ENCODE measurements at regions not wholly inside any gene's neighbourhood (a gene's known extent, or its start where the extent isn't known, plus 50 kb on each side); places are given as distances from the start of the nearest gene placed in this dataset.
"Not testable (repeated sequence)": the region's sequence is repeated elsewhere in the genome, so short reads cannot be mapped to it uniquely, and the experiment has no call there.

DNA sequence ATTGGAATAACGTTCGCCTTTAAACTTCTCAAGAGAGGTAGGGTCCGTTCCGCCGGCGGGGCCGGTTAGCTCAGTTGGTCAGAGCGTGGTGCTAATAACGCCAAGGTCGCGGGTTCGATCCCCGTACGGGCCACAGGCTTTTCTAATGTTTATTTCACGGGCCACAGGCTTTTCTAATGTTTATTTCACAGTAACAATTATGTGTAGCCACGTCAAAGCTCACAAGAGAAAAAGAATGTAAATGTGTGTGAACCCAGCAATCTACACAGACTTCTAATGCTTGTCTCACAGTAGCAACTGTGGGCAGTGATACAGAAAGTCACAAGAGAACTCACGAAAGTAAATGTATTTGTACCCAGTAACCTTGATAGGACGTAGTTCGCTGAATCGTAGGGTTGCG lies 121.0 kb upstream of the ZNF322 start:
- not testable (repeated sequence) for H3K36me3 ChIP-seq (ENCODE audit: insufficient read depth, low read length); H3K4me2 ChIP-seq (ENCODE audit: low read length); H3K9ac ChIP-seq (ENCODE audit: low read length); H3F3A ChIP-seq (ENCODE audit: insufficient read depth, low read length); H3K79me2 ChIP-seq (ENCODE audit: insufficient read depth, low read length); H3K4me1 ChIP-seq (ENCODE audit: insufficient read depth, low read length, severe bottlenecking); H3K9me3 ChIP-seq (ENCODE audit: low read length); H4K20me1 ChIP-seq (ENCODE audit: insufficient read depth, low read length); H3K27ac ChIP-seq (ENCODE audit: low read depth, low read length, poor library complexity, severe bottlenecking); H3K9me2 ChIP-seq (ENCODE audit: low read depth, low read length); H3K4me3 ChIP-seq (ENCODE audit: low read depth, low read length, poor library complexity, severe bottlenecking); H3K27me3 ChIP-seq (ENCODE audit: insufficient read depth, low read length); H2AFZ ChIP-seq (ENCODE audit: low read length)

GRCh38 chr6:26795474-26796307 lies 136.1 kb upstream of the ZNF322 start:
- H3K27ac ChIP-seq (ENCODE audit: low read depth, low read length, poor library complexity, severe bottlenecking); H3K9me3 ChIP-seq (ENCODE audit: low read length); H2AFZ ChIP-seq (ENCODE audit: low read length); H3K79me2 ChIP-seq (ENCODE audit: insufficient read depth, low read length); H3K4me1 ChIP-seq (ENCODE audit: insufficient read depth, low read length, severe bottlenecking); H3K36me3 ChIP-seq (ENCODE audit: insufficient read depth, low read length); H3K4me3 ChIP-seq (ENCODE audit: low read depth, low read length, poor library complexity, severe bottlenecking); H3K27me3 ChIP-seq (ENCODE audit: insufficient read depth, low read length); H3K9me2 ChIP-seq (ENCODE audit: low read depth, low read length); H3K9ac ChIP-seq (ENCODE audit: low read length); H3K4me2 ChIP-seq (ENCODE audit: low read length); H3F3A ChIP-seq (ENCODE audit: insufficient read depth, low read length); H4K20me1 ChIP-seq (ENCODE audit: insufficient read depth, low read length): not testable (repeated sequence)

DNA sequence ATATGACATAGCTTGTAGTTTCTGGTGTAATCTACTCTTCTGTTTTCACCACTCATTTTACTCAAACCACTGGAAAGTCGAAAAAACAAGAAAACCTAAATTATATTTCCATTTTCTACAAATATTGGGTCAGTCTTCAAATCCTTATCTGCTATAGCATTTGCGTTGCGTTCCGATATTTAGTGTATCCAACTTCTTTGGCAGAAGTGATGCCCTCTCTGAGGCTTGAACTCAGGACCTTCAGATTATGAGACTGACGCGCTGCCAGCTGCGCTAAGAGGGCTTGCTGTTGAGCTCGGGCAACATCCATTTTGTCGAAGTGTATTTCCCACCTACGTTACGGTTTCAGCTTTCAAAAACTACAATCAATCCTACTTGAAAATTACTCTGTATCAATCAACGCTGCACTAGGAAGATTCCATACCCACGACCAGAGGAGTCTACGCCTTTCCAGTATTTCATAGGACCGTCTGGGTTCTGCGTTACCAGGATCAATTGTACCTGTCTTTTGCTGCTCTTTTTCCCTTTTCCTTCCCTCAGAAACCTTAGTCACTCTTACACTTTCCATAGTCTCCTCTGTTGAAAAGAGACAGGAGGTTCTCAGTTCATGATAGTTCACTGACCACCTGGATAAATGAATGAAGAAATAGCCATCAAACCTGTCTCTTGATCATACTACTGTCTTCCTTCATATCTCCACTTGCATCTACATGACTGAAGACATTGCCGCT lies 140.5 kb upstream of the ZNF322 start:
- H3K27ac ChIP-seq (ENCODE audit: low read depth, low read length, poor library complexity, severe bottlenecking); H4K20me1 ChIP-seq (ENCODE audit: insufficient read depth, low read length); H3K4me2 ChIP-seq (ENCODE audit: low read length); H2AFZ ChIP-seq (ENCODE audit: low read length); H3K4me3 ChIP-seq (ENCODE audit: low read depth, low read length, poor library complexity, severe bottlenecking); H3F3A ChIP-seq (ENCODE audit: insufficient read depth, low read length); H3K27me3 ChIP-seq (ENCODE audit: insufficient read depth, low read length); H3K9ac ChIP-seq (ENCODE audit: low read length); H3K36me3 ChIP-seq (ENCODE audit: insufficient read depth, low read length); H3K4me1 ChIP-seq (ENCODE audit: insufficient read depth, low read length, severe bottlenecking); H3K79me2 ChIP-seq (ENCODE audit: insufficient read depth, low read length); H3K9me2 ChIP-seq (ENCODE audit: low read depth, low read length); H3K9me3 ChIP-seq (ENCODE audit: low read length): not testable (repeated sequence)

DNA sequence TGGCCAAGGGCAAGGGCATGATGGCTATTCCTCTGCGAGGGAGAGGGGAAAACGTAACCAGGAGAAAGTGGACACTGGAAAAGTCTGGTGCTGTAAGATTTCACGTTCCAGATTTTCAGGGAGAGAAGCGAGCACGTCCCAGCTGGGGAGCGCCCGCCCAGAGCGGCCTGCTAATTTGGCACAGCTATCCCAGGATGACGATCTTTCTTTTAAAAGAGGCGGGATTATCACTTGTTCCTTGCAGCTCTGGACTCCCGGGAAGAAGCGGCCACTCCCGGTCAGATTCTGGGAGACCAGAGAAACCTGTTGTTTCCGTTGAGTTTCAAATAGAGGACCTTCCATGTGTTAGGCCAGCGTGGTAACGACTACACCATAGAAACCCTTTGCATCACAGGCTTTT lies 144.2 kb upstream of the ZNF322 start:
- not testable (repeated sequence) for H3K4me2 ChIP-seq (ENCODE audit: low read length); H3K36me3 ChIP-seq (ENCODE audit: insufficient read depth, low read length); H4K20me1 ChIP-seq (ENCODE audit: insufficient read depth, low read length); H3K27ac ChIP-seq (ENCODE audit: low read depth, low read length, poor library complexity, severe bottlenecking); H3K9me3 ChIP-seq (ENCODE audit: low read length); H3K4me1 ChIP-seq (ENCODE audit: insufficient read depth, low read length, severe bottlenecking); H2AFZ ChIP-seq (ENCODE audit: low read length); H3K9me2 ChIP-seq (ENCODE audit: low read depth, low read length); H3K9ac ChIP-seq (ENCODE audit: low read length); H3K79me2 ChIP-seq (ENCODE audit: insufficient read depth, low read length); H3F3A ChIP-seq (ENCODE audit: insufficient read depth, low read length); H3K27me3 ChIP-seq (ENCODE audit: insufficient read depth, low read length); H3K4me3 ChIP-seq (ENCODE audit: low read depth, low read length, poor library complexity, severe bottlenecking)

GRCh38 chr6:26811486-26812116 lies 152.1 kb upstream of the ZNF322 start:
- H3K27ac ChIP-seq (ENCODE audit: low read depth, low read length, poor library complexity, severe bottlenecking); H3K4me3 ChIP-seq (ENCODE audit: low read depth, low read length, poor library complexity, severe bottlenecking); H4K20me1 ChIP-seq (ENCODE audit: insufficient read depth, low read length): not testable (repeated sequence)

DNA sequence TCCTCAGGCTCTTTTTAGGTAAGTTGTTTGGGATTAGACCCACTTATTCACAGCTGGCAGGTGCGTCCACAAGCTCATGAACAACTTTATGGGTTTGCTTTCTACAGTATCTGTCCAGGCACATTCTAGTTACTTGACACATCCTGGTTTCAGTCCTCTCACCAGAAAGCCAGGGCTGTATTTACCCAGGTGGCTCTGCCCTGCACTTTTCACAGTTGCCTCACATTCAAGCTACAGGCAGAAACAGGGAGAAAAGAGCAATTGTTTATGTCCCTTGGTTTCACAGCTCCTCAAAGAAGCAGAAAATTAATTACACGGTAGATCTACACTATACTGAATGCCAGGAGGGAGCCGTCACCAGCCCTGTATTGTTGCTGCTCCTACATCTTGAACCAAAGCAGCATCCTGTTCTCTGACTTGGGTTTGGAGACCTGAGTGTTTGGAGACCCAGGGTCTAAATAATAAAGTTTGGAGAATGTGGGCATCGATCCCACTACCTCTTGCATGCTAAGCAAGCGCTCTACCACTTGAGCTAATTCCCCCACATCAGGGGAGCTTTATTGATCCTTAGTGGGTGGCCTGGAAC lies 159.2 kb upstream of the ZNF322 start:
- H3K79me2 ChIP-seq (ENCODE audit: insufficient read depth, low read length); H3K27me3 ChIP-seq (ENCODE audit: insufficient read depth, low read length); H3K9ac ChIP-seq (ENCODE audit: low read length); H3K36me3 ChIP-seq (ENCODE audit: insufficient read depth, low read length); H2AFZ ChIP-seq (ENCODE audit: low read length); H3K4me2 ChIP-seq (ENCODE audit: low read length); H3K27ac ChIP-seq (ENCODE audit: low read depth, low read length, poor library complexity, severe bottlenecking); H3K4me1 ChIP-seq (ENCODE audit: insufficient read depth, low read length, severe bottlenecking); H3K9me2 ChIP-seq (ENCODE audit: low read depth, low read length); H3K4me3 ChIP-seq (ENCODE audit: low read depth, low read length, poor library complexity, severe bottlenecking); H3F3A ChIP-seq (ENCODE audit: insufficient read depth, low read length); H4K20me1 ChIP-seq (ENCODE audit: insufficient read depth, low read length); H3K9me3 ChIP-seq (ENCODE audit: low read length): not testable (repeated sequence)

More at GRCh38 chr6:26811486-26812116, 152.1 kb upstream of the ZNF322 start:
- H3K9me2 ChIP-seq (ENCODE audit: low read depth, low read length); H3K4me1 ChIP-seq (ENCODE audit: insufficient read depth, low read length, severe bottlenecking); H3K79me2 ChIP-seq (ENCODE audit: insufficient read depth, low read length); H3K9ac ChIP-seq (ENCODE audit: low read length); H3K9me3 ChIP-seq (ENCODE audit: low read length); H3K27me3 ChIP-seq (ENCODE audit: insufficient read depth, low read length); H3F3A ChIP-seq (ENCODE audit: insufficient read depth, low read length); H2AFZ ChIP-seq (ENCODE audit: low read length); H3K4me2 ChIP-seq (ENCODE audit: low read length); H3K36me3 ChIP-seq (ENCODE audit: insufficient read depth, low read length): not testable (repeated sequence)

GRCh38 chr6:26827965-26828364 lies 168.4 kb upstream of the ZNF322 start:
- H3K27ac ChIP-seq (ENCODE audit: low read depth, low read length, poor library complexity, severe bottlenecking); H3K79me2 ChIP-seq (ENCODE audit: insufficient read depth, low read length); H2AFZ ChIP-seq (ENCODE audit: low read length); H3K9me3 ChIP-seq (ENCODE audit: low read length); H3K36me3 ChIP-seq (ENCODE audit: insufficient read depth, low read length); H3K4me3 ChIP-seq (ENCODE audit: low read depth, low read length, poor library complexity, severe bottlenecking); H3K4me1 ChIP-seq (ENCODE audit: insufficient read depth, low read length, severe bottlenecking); H3F3A ChIP-seq (ENCODE audit: insufficient read depth, low read length); H3K4me2 ChIP-seq (ENCODE audit: low read length); H3K27me3 ChIP-seq (ENCODE audit: insufficient read depth, low read length); H4K20me1 ChIP-seq (ENCODE audit: insufficient read depth, low read length); H3K9me2 ChIP-seq (ENCODE audit: low read depth, low read length); H3K9ac ChIP-seq (ENCODE audit: low read length): not testable (repeated sequence)

All from OCI-LY1 (cell line).